OCI-LY7 (cell line): ENCODE measurements at regions not wholly inside any gene's neighbourhood (a gene's known extent, or its start where the extent isn't known, plus 50 kb on each side); places are given as distances from the start of the nearest gene placed in this dataset.
"Not testable (repeated sequence)": the region's sequence is repeated elsewhere in the genome, so short reads cannot be mapped to it uniquely, and the experiment has no call there.

Source experiments
- EZH2phosphoT487 ChIP-seq: fragments of 200-600 bp; sonication (generic); IDR thresholded peaks from 2 replicates; pipeline ENCODE4 v1.6.1; 2018; ENCODE audit warnings: low read depth, borderline replicate concordance, mild to moderate bottlenecking, mixed run types, antibody characterized with exemption, low read length, moderate library complexity, mixed read lengths
- TF ChIP-seq, protein P1 (sequence below): fragments of 200-600 bp; sonication (generic); conservative IDR thresholded peaks from 2 replicates; pipeline ENCODE4 v1.5.1; 2014; ENCODE audit warnings: mild to moderate bottlenecking, antibody characterized with exemption, low read length, moderate library complexity, mixed read lengths

GRCh38 chr9:63327211-63327610 is 1957.8 kb downstream of the FOXD4L5 start:
- TF ChIP-seq, protein P1, sequence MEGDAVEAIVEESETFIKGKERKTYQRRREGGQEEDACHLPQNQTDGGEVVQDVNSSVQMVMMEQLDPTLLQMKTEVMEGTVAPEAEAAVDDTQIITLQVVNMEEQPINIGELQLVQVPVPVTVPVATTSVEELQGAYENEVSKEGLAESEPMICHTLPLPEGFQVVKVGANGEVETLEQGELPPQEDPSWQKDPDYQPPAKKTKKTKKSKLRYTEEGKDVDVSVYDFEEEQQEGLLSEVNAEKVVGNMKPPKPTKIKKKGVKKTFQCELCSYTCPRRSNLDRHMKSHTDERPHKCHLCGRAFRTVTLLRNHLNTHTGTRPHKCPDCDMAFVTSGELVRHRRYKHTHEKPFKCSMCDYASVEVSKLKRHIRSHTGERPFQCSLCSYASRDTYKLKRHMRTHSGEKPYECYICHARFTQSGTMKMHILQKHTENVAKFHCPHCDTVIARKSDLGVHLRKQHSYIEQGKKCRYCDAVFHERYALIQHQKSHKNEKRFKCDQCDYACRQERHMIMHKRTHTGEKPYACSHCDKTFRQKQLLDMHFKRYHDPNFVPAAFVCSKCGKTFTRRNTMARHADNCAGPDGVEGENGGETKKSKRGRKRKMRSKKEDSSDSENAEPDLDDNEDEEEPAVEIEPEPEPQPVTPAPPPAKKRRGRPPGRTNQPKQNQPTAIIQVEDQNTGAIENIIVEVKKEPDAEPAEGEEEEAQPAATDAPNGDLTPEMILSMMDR = not testable (repeated sequence)
- not testable (repeated sequence) for TF ChIP-seq EZH2phosphoT487
